Stomach (tissue), 4 donors: ENCODE measurements at regions not wholly inside any gene's neighbourhood (a gene's known extent, or its start where the extent isn't known, plus 50 kb on each side); places are given as distances from the start of the nearest gene placed in this dataset.

Experiments used
- CTCF ChIP-seq, 7 experiments: fragments of 450-650 bp in 4 of 7; fragments of 200-600 bp in 3 of 7; sonication (generic) in 3 of 7; IDR thresholded peaks; one replicate each; pipeline ENCODE4 v1.5.1; 2016 to 2019; ENCODE audit warnings: antibody characterized with exemption in 7 of 7, control low read depth in 2 of 7, mild to moderate bottlenecking in 1 of 7
- POLR2A ChIP-seq, 4 donors: fragments of 450-650 bp; IDR thresholded peaks; one replicate each; pipeline ENCODE4 v1.6.1; 2016; ENCODE audit warnings: antibody characterized with exemption in 4 of 4, control low read depth in 2 of 4, mild to moderate bottlenecking in 1 of 4, moderate library complexity in 1 of 4

GRCh38 chr10:44309939-44310761 is 74.7 kb downstream of the CXCL12 start:
- no peak for TF ChIP-seq CTCF (IDR thresholded peaks at IDR 0.05)
- no peak for TF ChIP-seq POLR2A (IDR thresholded peaks at IDR 0.05)
